Parathyroid adenoma (tissue), 2 donors: ENCODE measurements at regions not wholly inside any gene's neighbourhood (a gene's known extent, or its start where the extent isn't known, plus 50 kb on each side); places are given as distances from the start of the nearest gene placed in this dataset.

Experiments
- H2AFZ ChIP-seq: fragments of 300-600 bp; sonication (generic); one replicate; pipeline ENCODE4 v1.7.0; 2017; ENCODE audit warnings: antibody characterized with exemption, mild to moderate bottlenecking
- H3K27ac ChIP-seq: fragments of 300-600 bp; sonication (generic); one replicate; pipeline ENCODE4 v1.7.0; 2017
- H3K27me3 ChIP-seq: fragments of 300-600 bp; sonication (generic); one replicate; pipeline ENCODE4 v1.7.0; 2017; ENCODE audit warnings: low read length; ENCODE audit not compliant: control insufficient read depth, insufficient read depth
- H3K36me3 ChIP-seq: fragments of 300-600 bp; sonication (generic); one replicate; pipeline ENCODE4 v1.7.0; 2017; ENCODE audit warnings: low read length; ENCODE audit not compliant: control insufficient read depth, insufficient read depth
- H3K4me1 ChIP-seq: fragments of 300-600 bp; sonication (generic); one replicate; pipeline ENCODE4 v1.7.0; 2017; ENCODE audit warnings: control low read depth
- H3K4me2 ChIP-seq: fragments of 300-600 bp; sonication (generic); one replicate; pipeline ENCODE4 v1.7.0; 2017; ENCODE audit warnings: low read length
- H3K4me3 ChIP-seq: fragments of 300-600 bp; sonication (generic); one replicate; pipeline ENCODE4 v1.7.0; 2017; ENCODE audit warnings: low read depth, low read length
- H3K79me2 ChIP-seq: fragments of 300-600 bp; sonication (generic); one replicate; pipeline ENCODE4 v1.7.0; 2017; ENCODE audit warnings: control low read depth
- H3K9ac ChIP-seq: fragments of 300-600 bp; sonication (generic); one replicate; pipeline ENCODE4 v1.7.0; 2017; ENCODE audit warnings: mild to moderate bottlenecking
- H3K9me3 ChIP-seq: fragments of 300-600 bp; sonication (generic); one replicate; pipeline ENCODE4 v1.7.0; 2017; ENCODE audit warnings: low read length; ENCODE audit not compliant: control insufficient read depth
- TF ChIP-seq, protein P1 (sequence below): fragments of 300-600 bp; sonication (generic); IDR thresholded peaks from one replicate; pipeline ENCODE4 v1.7.0; 2017; ENCODE audit warnings: antibody characterized with exemption, mild to moderate bottlenecking
- donor health status: primary hyperparathyroidism.

GRCh38 chr11:19377881-19378280 is 137.1 kb upstream of the E2F8 start:
- Histone ChIP-seq H3K4me1 (no peaks in the 10 kb centered on the region), H3K27ac (no peak overlapping the region), H2AFZ (no peak overlapping the region), H3K9ac (no peak overlapping the region), H3K4me3 (no peak overlapping the region), H3K79me2 (no peaks in the 10 kb centered on the region), H3K9me3 (no peaks in the 10 kb centered on the region), H3K27me3 (no peaks in the 10 kb centered on the region), H3K36me3 (no peaks in the 10 kb centered on the region), H3K4me2 (no peak overlapping the region)
- TF ChIP-seq, protein P1, sequence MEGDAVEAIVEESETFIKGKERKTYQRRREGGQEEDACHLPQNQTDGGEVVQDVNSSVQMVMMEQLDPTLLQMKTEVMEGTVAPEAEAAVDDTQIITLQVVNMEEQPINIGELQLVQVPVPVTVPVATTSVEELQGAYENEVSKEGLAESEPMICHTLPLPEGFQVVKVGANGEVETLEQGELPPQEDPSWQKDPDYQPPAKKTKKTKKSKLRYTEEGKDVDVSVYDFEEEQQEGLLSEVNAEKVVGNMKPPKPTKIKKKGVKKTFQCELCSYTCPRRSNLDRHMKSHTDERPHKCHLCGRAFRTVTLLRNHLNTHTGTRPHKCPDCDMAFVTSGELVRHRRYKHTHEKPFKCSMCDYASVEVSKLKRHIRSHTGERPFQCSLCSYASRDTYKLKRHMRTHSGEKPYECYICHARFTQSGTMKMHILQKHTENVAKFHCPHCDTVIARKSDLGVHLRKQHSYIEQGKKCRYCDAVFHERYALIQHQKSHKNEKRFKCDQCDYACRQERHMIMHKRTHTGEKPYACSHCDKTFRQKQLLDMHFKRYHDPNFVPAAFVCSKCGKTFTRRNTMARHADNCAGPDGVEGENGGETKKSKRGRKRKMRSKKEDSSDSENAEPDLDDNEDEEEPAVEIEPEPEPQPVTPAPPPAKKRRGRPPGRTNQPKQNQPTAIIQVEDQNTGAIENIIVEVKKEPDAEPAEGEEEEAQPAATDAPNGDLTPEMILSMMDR: no peak

GRCh38 chr11:19375440-19375839 is 134.7 kb upstream of the E2F8 start:
- no peaks in the 10 kb centered on the region for H3K36me3 ChIP-seq
- H3K4me3 ChIP-seq: no peak overlapping the region
- no peak overlapping the region for H3K9ac ChIP-seq

DNA sequence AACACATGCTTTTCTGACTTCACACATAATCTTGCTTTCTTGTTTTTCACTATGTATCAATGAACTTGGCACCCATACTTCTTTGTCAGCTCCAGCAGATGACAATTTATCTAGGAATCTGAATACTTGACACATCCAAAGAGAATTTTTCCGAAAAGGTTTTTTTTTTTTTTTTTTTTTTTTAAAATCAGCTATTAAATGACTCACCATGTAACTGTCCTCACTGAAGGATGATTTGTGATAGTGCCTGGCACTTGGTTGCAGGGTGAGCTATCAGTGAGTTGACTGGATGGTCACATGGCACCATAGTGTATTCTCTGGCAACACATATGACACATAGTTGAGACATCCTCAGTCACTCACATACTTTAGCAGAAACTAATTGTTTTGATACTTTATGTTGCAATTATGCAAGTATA is 133.4 kb upstream of the E2F8 start:
- no peaks in the 10 kb centered on the region for H3K36me3 ChIP-seq
- TF ChIP-seq, protein P1: no peak
- H3K4me2 ChIP-seq: no peak overlapping the region
- no peak overlapping the region for H3K27ac ChIP-seq
- no peak overlapping the region for H3K4me3 ChIP-seq
- no peak overlapping the region for H3K9ac ChIP-seq
- H2AFZ ChIP-seq: no peak overlapping the region
- no peaks in the 10 kb centered on the region for H3K4me1 ChIP-seq
- H3K27me3 ChIP-seq: no peaks in the 10 kb centered on the region
- H3K9me3 ChIP-seq: no peaks in the 10 kb centered on the region
- no peaks in the 10 kb centered on the region for H3K79me2 ChIP-seq

More at GRCh38 chr11:19375440-19375839, 134.7 kb upstream of the E2F8 start:
- H3K27me3 ChIP-seq: no peaks in the 10 kb centered on the region
- H2AFZ ChIP-seq: no peak overlapping the region
- no peaks in the 10 kb centered on the region for H3K9me3 ChIP-seq
- no peak overlapping the region for H3K4me2 ChIP-seq
- TF ChIP-seq, protein P1: no peak
- H3K79me2 ChIP-seq: no peaks in the 10 kb centered on the region
- H3K4me1 ChIP-seq: no peaks in the 10 kb centered on the region
- no peak overlapping the region for H3K27ac ChIP-seq

GRCh38 chr11:19372381-19372780 is 131.6 kb upstream of the E2F8 start:
- H3K4me1 ChIP-seq: no peaks in the 10 kb centered on the region
- no peak overlapping the region for H3K4me2 ChIP-seq
- no peak overlapping the region for H3K27ac ChIP-seq
- H3K27me3 ChIP-seq: no peaks in the 10 kb centered on the region
- no peak overlapping the region for H2AFZ ChIP-seq
- no peaks in the 10 kb centered on the region for H3K9me3 ChIP-seq
- no peaks in the 10 kb centered on the region for H3K36me3 ChIP-seq
- no peak overlapping the region for H3K9ac ChIP-seq
- no peak overlapping the region for H3K4me3 ChIP-seq
- H3K79me2 ChIP-seq: no peaks in the 10 kb centered on the region
- TF ChIP-seq, protein P1: no peak

- no peaks in the 10 kb centered on the region for H3K4me1 ChIP-seq
- no peaks in the 10 kb centered on the region for H3K79me2 ChIP-seq
- H3K27ac ChIP-seq: no peak overlapping the region
- no peak overlapping the region for H3K9ac ChIP-seq
- no peaks in the 10 kb centered on the region for H3K36me3 ChIP-seq
- no peak overlapping the region for H3K4me2 ChIP-seq
- TF ChIP-seq, protein P1: no peak
- no peaks in the 10 kb centered on the region for H3K9me3 ChIP-seq
- no peaks in the 10 kb centered on the region for H3K27me3 ChIP-seq
- no peak overlapping the region for H3K4me3 ChIP-seq
- no peak overlapping the region for H2AFZ ChIP-seq
Measured at GRCh38 chr11:19370100-19370861, 129.5 kb upstream of the E2F8 start.
